CD4-positive, alpha-beta T cell treated with Interleukin-12 subunit alpha and Interleukin-12 subunit beta, for 1 hour (primary cell): ENCODE measurements at regions not wholly inside any gene's neighbourhood (a gene's known extent, or its start where the extent isn't known, plus 50 kb on each side); places are given as distances from the start of the nearest gene placed in this dataset.
"Not testable (repeated sequence)": the region's sequence is repeated elsewhere in the genome, so short reads cannot be mapped to it uniquely, and the experiment has no call there.

Experiments
- DNase-seq: peaks from one replicate; pipeline ENCODE4 v3.0.0-alpha.2; 2020

DNA sequence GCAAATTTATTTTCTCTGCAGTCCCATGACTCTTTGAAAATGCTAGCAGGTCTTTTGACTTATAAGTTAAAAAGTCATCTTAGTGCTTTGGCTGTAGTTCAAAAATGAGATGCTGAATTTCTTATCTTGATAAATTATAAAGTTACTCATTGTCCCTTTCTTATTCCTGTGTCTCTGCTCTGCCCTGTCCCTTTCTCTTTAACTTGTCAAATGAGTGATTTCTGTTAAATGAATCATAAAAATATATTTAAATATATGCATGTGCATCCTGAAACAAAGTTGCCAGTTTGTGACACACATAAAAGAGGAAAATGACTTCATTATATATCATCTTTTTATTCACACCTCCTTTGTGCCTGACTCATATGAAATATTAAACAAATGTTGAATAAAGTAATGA lies 1097.3 kb upstream of the EPHA6 start:
- no peak for DNase-seq

DNA sequence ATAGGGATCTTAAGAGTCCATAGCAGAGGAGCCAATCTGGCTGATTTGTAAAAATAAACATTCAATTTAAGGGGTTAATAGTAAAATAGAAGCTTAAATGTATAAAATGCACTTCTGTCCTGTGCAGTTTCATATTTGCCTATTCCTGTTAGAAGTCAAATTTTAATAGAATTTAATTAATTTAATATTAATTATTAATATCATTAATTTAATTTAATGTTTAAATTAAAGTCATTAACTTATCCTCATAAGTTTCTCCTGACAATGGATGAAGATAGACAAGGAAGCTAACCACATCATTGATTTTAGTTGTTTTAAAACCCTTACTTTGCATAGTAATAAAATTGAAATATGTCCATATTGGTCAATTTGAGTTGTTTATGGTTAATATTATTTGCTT lies 1096.2 kb upstream of the EPHA6 start:
- DNase-seq, result no peak

DNA sequence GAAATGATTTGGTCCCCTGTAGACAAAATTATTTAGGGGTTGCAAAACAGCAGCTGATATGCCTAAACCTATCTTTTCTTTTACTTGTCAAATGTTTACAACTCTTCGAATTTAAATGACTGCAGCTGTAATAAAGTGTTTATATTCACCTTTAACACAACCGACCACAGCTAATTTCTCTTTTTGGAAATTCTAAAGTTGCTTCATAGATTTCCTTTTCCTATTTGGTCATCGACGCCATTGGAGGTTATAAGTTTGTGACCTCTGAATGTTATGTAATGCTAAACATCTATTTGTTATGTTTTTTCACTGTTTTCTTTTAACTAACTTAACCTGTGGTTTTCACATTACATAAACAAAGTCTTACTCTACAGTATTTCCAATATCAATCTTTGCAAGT lies 1094.9 kb upstream of the EPHA6 start:
- no peak for DNase-seq

DNA sequence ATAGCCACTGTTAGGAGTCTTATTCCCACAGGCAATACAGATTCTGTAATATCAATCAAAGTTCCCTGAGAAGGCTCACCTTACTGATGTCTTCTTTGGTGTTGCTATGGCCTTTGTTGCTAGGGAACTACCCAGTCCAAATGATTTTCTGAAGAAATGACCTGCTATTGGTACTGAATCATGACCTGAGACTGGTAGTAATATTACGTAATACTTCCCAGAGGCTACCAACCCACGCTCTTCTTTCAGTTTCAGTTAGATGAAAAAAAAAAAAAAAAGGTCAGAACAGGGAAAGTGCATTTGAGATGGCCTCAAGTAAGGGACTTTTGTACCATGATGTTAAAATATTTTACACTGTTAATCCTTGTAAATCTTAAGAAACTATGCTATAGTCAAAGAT lies 1092.5 kb upstream of the EPHA6 start:
- DNase-seq, result peak; percentile 57

DNA sequence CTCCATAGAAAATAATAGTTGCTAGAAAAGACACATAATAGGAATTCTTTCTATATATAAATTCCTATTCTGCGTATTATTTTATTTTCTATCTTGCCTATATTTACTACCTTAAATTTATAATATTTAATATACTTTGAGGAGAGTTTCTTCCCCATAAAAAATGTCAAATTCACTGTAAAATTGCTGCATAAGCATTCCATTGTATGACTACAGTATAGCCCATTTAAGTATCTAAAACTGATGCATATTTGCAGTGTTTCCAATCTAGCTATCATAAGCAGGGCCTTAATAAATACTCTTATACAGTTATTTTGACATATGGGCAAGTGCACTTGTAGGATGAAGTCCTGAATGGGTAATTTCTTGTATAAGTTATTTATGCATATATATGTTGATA lies 1088.6 kb upstream of the EPHA6 start:
- no peak for DNase-seq

DNA sequence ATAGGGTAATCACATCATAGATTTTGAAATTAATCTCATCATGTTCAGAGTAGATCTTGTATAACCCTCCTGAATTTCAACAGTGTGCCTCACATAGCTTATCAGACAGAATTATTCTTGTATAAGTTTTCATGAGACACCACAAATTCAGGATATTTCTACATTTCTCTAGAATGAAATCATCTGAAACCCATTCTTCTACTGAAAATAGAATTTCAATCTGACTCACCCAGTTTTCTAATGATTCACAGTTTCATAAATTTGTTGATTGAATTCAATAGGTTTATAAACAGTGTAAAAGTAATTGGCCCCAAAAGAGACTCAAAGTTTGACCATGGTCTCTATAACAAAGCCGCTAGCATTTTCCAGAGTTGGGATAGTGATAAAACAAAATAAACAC lies 1082.6 kb upstream of the EPHA6 start:
- DNase-seq, result no peak

DNA sequence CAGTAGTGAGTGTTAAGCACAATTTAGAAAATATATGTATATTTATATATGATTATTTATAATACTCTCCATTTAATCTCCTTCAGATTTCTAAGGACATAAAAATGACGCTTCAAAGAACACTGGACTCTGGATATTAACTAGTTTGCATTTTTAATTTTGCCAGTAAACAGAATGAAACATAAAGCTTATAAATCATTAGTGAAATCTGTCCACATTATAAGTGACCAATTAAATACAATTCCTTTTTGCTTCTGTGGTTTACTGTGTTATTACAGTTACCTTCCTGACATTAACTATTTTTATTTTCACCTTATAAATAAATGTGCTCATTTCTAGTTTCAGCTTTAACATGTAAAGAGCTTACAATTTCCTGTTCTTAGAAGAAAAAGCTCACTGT lies 1081.1 kb upstream of the EPHA6 start:
- no peak for DNase-seq

DNA sequence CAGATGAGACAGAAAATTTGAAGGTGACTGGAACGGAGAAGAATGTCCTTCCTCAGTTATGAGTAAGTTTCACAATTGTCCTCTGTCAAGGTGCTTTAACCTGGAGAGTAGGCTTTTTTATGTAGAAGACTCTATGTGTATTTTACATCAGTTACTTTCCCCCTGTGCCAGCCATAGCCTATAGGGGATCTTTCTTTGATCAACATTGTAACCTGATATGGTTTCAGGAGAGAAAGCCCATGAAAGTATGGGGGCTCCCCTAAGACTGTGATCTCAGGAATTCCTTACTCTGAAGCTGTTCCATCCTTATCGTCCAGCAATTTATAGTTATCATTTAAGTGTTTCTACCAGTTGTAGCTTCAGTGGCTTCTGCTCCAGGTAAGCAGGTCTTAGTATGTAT lies 1076.3 kb upstream of the EPHA6 start:
- no peak for DNase-seq

DNA sequence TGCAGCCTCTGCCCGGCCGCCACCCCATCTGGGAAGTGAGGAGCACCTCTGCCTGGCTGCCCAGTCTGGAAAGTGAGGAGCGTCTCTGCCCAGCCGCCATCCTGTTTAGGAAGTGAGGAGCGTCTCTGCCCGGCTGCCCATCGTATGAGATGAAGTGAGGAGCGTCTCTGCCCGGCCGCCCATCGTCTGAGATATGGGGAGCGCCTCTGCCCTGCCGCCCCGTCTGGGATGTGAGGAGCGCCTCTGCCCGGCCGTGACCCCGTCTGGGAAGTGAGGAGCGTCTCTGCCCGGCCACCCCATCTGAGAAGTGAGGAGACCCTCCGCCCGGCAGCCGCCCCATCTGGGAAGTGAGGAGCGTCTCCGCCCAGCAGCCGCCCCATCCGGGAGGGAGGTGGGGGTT lies 1069.5 kb upstream of the EPHA6 start:
- not testable (repeated sequence) for DNase-seq

DNA sequence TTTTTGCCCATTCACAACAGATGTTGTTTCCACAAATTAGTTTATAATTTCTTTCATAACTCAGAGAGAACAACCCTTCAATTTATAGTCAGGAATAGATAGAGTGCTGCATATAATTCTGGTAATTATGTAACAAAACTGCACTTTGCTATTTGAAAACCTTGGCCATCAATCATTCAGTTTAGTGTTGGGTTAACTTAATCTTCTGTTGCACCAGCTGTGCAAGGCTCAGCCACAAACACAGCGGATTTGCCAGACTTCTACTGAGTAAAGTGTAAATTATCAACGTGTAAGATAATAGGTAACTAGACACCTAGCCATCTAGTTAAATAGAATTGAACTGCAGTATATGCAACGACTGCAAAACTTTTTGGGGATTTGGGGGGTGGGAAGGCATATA lies 1064.3 kb upstream of the EPHA6 start:
- no peak for DNase-seq

DNA sequence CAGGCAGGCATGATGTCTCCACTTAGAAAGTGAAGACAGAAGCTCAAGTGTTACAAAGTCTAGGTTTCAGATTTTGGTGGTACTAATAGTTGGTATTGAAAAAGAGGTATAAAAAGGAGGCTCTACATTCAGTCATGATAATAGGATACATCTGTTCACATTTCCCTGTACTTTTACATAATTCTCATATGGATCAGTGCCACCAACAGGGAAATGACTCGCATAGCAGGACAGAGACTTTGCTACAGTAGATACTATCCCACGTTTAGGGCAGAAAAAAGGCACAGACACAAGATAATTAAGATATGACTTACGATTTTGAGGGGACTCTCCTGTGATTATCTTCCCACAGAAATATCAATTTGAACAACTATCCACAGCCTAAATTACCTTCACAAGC lies 1062.9 kb upstream of the EPHA6 start:
- no peak for DNase-seq

DNA sequence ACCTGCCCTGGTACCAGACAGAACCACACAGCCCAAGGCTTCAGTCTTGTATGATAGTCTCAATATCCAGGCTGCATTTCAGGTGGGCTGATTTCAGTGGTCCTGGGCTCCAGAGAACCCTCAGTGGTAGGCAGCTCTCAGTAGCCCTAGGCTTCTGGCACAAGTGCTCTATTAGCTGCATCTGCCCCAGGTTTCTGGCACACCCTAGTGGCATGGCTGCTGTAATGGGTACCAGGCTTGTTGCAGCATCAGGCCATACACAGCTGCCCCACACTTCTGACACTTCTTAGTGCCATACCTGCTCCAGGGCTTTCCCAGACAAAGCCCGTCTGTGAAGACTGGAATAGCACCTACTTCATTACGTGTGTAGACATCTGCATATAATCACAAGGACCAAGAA lies 1062.2 kb upstream of the EPHA6 start:
- DNase-seq, result no peak

DNA sequence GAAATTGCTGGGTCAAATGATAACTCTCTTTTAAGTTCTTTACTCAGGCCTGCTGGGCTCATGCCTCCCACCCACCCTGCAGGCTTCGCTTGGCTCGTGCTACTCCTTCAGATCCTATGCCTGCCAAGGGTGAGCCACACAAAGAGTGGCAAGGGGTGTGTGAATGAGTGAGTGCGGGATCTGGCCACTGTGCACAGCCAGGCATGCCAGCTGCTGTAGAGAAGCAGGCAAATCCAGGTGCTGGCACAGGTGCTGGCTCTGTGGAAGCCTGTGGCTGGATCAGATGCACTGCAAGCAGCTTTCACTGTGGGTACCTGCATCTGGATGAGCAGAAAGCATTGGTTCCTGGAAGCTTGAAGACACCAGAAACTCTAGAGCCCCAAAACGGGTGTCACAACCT lies 1055.7 kb upstream of the EPHA6 start:
- DNase-seq, result no peak

DNA sequence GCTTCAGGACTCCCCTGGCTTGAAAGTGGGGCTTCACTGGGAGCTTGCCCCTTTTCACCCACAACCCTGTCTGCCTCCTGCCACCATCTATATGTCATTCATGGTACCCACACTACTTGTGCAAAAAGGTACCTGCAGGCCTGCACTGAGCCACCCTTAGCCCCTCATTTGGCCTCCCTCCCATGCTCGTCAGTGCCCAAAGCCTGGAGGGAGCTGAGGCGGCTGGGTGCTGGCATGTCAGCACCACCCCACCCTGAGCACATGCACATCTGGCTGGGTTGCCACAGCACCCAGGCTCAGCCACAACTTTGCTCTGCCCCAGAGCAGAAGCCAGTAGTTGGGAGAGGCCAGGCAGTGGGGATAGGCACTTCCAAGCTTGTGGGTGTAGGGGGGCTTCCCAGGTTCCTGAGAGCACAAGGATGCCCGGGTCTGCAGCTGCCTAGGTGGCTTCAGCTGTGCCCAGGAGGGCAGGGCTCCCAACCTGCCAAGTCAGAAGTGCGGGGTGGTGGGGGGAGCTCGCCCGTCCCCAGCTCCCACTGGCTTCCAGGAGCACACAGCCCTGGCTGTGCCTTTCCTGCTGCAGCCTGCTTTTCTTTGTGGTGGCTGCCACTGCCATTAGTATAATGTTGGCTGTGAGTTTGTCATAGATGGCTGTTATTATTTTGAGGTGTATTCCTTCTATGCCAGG lies 1054.6 kb upstream of the EPHA6 start:
- DNase-seq, result no peak

DNA sequence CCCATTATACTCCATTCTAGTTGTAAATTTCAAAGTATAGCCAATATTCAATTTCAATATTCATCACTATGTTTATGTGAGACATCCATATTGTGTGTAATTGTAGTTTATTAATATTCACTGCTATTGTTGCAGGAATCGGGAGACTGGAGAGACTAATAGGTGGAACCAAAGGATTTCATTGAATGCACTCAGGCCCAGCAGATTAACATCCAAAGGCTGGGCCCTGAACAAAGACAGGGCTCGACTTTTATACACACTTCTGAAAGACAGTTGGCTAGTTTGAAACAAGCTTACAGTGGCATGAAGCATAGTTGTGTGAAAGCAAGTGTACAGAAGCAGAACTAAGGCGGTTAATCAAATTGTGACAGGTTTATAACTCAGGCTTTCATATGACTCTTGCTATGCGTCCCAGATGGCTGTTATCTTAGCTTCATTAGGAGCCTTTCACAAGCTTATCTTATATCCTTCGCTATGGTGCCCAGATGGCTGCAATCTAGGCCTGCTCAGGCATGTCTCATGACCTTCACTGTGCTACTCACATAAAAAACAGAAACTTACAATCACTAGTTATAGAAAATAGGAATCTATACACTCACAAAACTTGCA lies 1038.8 kb upstream of the EPHA6 start:
- DNase-seq, result no peak

DNA sequence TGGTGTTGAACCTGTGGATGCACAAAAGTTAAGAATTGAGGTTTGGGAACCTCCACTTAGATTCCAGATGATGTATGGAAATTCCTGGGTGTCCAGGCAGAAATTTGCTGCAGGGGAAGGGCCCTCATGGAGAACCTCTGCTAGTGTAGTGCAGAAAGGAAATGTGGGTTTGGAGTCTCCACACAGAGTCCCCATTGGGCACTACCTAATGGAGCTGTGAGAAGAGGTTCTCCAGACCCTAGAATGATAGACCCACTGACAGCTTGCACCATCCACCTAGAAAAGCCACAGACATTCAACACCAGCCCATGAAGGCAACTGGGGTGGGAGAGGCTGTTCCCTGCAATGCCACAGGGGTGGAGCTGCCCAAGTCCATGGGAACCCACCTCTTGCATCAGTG lies 1032.8 kb upstream of the EPHA6 start:
- DNase-seq, result no peak

DNA sequence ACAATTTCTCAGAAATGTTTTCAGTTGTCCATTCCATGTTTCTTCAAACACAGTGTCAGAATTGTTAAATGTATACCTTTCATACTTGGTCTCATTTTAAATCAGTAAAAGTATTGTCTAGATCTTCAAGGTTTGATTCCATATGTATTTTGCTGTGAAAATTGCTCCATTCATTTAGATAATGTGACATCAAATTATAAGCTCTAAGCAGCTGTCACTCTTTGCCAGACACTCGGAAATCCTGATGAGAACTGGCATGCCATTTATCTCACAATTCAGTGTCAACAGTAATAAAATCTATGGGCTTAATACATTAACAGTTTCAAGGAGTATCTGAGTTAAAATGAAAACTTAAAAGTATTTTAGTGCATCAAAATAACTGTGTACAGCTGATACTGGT lies 1025.3 kb upstream of the EPHA6 start:
- DNase-seq, result no peak

DNA sequence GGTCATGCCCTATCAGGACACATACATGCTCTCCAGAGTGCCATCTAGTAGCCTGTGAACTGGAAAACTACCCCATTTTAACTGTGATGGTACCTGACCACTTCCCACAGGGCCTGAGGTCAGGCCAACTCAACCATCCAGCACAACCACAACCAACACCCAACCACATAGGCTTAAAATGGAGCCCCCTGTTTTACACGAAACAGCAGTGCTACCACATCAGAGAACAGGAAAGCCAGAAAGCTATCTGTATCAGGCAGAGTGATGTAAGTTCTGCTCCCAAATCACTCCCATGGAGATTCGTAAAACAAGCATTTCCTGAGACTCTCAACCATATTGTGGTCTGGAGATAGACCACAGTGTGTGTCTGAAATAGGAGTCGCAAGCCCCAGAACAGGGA lies 1017.3 kb upstream of the EPHA6 start:
- no peak for DNase-seq

DNA sequence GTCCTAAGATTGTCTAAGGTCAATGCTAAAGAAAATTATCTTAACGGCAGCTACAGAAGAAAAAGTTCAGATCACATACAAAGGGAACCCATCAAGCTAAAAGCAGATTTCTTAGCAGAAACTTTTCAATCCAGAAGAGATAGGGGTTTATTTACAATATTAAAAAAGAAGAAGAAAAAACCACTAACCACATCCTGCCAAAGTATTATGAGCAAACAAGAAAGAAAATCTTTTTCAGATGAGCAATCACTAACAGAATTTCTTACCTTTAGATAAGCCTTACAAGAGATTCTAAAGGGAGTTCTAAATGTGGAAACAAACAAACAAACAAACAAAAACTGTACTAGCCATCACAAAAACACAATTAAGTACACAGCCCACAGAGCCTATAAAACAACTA lies 1015.8 kb upstream of the EPHA6 start:
- no peak for DNase-seq

DNA sequence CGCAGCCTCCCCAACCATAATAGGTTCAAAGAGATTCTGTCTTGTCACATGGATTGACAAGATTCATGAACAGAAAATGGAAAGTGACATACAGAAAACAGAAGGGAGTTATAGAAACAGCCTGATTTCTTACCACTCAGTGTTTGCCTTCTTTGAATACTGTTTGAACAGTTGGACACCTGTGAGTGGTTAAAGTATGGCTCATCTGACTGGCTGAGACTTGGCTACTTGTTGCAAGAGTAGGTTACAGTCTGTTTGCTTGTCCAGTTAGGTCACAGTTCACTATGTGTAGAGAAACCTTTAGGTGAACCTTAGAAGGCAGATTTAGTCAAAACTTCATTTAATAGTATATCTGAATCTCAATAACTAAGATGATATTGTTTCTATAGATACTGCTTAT lies 1003.9 kb upstream of the EPHA6 start:
- DNase-seq, result no peak

DNA sequence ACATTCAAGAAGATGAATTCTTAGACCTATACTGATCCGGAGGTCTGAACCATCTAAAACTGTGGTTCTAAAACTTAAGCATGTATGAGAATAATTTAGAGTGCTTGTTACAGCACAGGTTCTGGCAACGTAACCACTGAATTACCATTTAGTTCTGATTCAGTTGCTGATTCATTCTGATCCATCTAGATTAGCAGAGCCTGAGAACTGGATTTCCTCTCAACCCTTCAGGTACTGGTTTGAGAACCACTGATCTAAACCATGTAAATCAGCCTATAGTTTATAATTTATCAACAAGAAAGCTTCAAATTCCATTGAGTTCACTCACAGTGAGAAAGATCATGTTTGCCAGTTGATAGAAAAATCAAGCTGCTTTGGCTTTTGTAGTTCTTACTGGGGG lies 1001.1 kb upstream of the EPHA6 start:
- no peak for DNase-seq

DNA sequence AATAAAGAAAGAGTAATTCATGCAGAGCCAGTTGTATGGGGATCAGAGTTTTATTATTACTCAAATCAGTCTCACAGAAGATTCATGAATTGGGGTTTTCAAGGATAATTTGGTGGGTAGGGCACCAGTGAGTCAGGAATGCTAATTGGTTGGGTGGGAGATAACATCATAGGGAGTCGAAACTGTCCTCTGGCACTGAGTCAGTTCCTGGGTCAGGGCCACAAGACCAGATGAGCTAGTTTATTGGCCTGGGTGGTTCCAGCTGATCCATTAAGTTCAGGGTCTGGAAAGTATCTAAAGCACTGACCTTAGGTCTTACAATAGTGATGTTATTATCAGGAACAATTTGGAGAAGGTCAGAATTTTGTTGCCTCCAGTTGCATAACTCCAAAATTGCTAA lies 998.6 kb upstream of the EPHA6 start:
- DNase-seq, result no peak

DNA sequence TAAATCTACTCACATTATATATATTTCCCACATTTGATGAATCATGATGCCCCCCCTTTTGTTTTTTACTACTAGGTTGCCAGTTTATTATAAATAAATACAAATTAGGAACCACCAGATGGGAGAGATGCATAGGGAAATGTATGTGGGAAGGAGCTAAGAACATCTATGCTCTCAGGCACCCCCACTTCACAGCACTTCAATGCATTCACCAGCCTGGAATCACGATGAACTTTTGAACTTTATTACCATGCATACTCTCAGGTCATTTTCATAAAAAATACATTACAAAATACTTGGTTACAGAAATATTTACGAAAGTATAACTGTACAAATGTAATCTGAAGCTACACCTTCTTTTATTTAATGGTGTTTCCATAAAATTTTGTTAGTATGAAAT lies 988.0 kb upstream of the EPHA6 start:
- no peak for DNase-seq

DNA sequence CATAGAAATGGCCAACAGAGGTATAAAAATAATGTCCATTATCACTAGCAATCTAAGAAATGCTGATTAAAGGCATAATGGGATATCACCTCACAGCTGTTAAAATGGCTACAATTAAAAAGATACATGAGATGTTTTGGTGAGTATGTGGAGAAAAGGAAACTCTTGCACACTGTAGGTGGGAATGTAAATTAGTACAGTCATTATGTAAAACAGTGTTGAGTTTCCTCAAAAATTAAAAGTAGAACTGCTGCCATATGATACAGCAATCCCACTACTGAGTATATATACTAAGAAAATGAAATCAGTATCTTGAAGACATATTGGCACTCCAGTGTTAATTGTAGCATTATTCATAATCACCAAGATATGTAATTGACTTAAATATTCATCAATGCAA lies 982.2 kb upstream of the EPHA6 start:
- DNase-seq, result no peak

DNA sequence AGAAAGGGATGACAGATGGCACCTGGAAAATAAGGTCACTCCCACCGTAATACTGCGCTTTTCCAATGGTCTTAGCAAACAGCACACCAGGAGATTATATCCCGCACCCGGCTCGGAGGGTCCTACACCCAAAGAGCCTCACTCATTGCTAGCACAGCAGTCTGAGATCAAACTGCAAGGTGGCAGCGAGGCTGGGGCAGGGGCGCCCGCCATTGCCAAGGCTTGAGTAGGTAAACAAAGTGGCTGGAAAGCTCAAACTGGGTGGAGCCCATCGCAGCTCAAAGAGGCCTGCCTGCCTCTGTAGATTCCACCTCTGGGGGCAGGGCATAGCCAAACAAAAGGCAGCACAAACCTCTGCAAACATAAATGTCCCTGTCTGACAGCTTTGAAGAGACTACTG lies 953.8 kb upstream of the EPHA6 start:
- DNase-seq, result not testable (repeated sequence)
